RWPE1 (cell line): ENCODE measurements at regions not wholly inside any gene's neighbourhood (a gene's known extent, or its start where the extent isn't known, plus 50 kb on each side); places are given as distances from the start of the nearest gene placed in this dataset.

Source experiments
- CTCF ChIA-PET: fragments of 350-600 bp; sonication (Branson Sonifier 250); formaldehyde crosslinking; extraction: SDS; loops from one replicate; lab custom pipeline; 2021; lab: Yijun Ruan, JAX
- POLR2A ChIA-PET: fragments of 400-600 bp; formaldehyde crosslinking; extraction: SDS; loops from one replicate; lab custom pipeline; 2020; ENCODE audit warnings: antibody characterized with exemption; ENCODE audit not compliant: low non-redundant PET; lab: Yijun Ruan, JAX
- DNase-seq: peaks from one replicate; pipeline ENCODE4 v3.0.0; 2012; ENCODE audit warnings: low spot score
- H3K27ac ChIP-seq: fragments of 450-650 bp; 2 replicates; pipeline ENCODE4 v1.5.1; 2017
- CTCF ChIP-seq: fragments of 450-650 bp; conservative IDR thresholded peaks from 2 replicates; pipeline ENCODE4 v1.5.1; 2017; ENCODE audit warnings: low read depth, mild to moderate bottlenecking

GRCh38 chr5:72042097-72042496 is 65.2 kb upstream of the MAP1B start:
- no peak for TF ChIP-seq CTCF
- no peak for DNase-seq
- ChIA-PET CTCF (interaction anchor here (0.6 kb wide), 1 partner anchor 66 kb away, joined by 3 read pairs; no protein-coding TSS in a partner anchor), POLR2A (no interaction called here)
- H3K27ac ChIP-seq: no peak overlapping the region

GRCh38 chr5:72045692-72046091 is 61.6 kb upstream of the MAP1B start:
- POLR2A ChIA-PET: no interaction called here
- TF ChIP-seq CTCF: no peak

GRCh38 chr5:72046106-72046505 is 61.2 kb upstream of the MAP1B start:
- CTCF ChIA-PET: no interaction called here
- DNase-seq: no peak

More at GRCh38 chr5:72045692-72046091, 61.6 kb upstream of the MAP1B start:
- CTCF ChIA-PET: no interaction called here
- no peak overlapping the region for H3K27ac ChIP-seq
- no peak for DNase-seq

GRCh38 chr5:72055636-72056035 is 51.6 kb upstream of the MAP1B start:
- H3K27ac ChIP-seq: no peak overlapping the region
- no peak for DNase-seq
- TF ChIP-seq CTCF: no peak
- POLR2A ChIA-PET: no interaction called here
- CTCF ChIA-PET: interaction anchor here (0.5 to 0.7 kb wide), 3 partner anchors 237 to 284 kb away, joined by 3 read pairs; no protein-coding TSS in a partner anchor

More at GRCh38 chr5:72046106-72046505, 61.2 kb upstream of the MAP1B start:
- TF ChIP-seq CTCF: no peak
- no peak overlapping the region for H3K27ac ChIP-seq
- POLR2A ChIA-PET: no interaction called here
